ENCODE measurements at regions not wholly inside any gene's neighbourhood (a gene's known extent, or its start where the extent isn't known, plus 50 kb on each side); places are given as distances from the start of the nearest gene placed in this dataset.

DNA sequence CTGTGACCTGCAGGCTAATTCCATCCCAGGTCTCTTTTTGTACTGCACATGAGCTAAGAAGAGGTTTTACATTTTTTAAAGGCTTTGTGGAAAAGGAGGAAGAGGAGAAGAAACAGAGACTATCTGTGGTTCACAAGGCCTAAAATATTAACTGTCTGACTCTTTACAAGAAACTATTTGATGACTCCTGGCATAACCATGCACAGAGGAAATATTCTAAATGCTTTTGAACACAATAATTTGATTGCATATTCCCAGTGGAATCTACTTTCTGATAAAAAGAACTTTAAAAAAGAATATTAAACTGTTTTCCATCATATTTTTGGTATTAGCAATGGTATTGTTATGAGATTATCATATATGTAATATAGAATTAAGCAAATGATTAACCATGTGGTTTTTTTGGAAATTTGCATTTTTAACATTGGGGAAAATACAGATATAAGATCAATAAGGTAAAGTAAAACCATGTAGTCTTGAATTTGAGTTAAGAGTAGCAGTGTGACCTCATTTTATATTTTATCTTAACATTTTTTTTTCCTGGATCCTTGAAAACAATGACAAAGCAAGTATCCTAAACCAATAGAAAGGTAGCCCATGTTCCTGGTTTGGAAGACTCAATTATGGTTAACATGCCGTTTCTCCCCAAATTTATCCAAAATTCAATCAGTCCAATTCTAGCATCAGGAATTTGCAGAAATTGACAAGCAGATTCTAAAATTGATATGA is 251.0 kb downstream of the UQCRFS1 start:
- no peak for DNase-seq
- Histone ChIP-seq H3K4me3 (no peak overlapping the region), H3K27me3 (ENCODE audit: low read depth) (no peaks in the 10 kb centered on the region), H3K27ac (replicated peaks) (no peak overlapping the region), H3K36me3 (no peaks in the 10 kb centered on the region), H3K4me1 (peaks cover 12% of the 10 kb centered on the region), H3K9me3 (replicated peaks) (peaks cover 5% of the 10 kb centered on the region)
- intact Hi-C loops (cut with micrococcal nuclease) = no loop called here
- TF ChIP-seq, protein P1, sequence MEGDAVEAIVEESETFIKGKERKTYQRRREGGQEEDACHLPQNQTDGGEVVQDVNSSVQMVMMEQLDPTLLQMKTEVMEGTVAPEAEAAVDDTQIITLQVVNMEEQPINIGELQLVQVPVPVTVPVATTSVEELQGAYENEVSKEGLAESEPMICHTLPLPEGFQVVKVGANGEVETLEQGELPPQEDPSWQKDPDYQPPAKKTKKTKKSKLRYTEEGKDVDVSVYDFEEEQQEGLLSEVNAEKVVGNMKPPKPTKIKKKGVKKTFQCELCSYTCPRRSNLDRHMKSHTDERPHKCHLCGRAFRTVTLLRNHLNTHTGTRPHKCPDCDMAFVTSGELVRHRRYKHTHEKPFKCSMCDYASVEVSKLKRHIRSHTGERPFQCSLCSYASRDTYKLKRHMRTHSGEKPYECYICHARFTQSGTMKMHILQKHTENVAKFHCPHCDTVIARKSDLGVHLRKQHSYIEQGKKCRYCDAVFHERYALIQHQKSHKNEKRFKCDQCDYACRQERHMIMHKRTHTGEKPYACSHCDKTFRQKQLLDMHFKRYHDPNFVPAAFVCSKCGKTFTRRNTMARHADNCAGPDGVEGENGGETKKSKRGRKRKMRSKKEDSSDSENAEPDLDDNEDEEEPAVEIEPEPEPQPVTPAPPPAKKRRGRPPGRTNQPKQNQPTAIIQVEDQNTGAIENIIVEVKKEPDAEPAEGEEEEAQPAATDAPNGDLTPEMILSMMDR (IDR thresholded peaks at IDR 0.05; ENCODE audit: borderline replicate concordance) = no peak

DNA sequence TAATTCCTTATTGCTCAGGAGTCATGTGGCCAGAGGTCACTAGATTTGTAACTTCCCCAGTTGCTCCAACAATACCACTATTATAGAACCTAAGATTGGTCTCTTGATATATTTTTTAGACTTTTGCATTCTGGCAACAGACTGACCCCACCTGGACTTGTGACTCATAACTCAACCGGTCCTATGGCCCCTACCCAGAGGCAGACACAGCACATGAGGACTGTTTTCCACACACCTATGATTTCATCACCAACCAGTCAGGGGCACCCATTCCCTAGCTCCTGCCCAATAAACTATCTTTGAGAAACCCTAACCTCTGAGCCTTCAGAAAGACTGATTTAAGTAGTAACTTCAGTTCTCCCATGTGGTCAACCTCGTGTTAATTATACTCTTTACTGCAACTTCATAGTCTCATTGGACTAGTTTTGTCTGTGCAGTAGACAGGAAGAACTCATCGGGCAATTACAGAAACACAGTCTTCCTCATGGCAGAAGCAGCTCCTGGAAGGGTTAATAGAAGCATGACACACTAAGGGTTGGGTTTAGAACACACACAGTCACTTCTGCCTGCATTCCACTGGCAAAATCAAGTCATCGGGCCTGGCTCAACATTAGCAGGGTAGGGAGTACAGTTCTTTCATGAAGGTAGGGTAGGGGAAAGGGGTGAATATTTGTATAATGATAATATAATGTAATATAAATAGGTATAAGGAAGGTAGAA is 251.8 kb downstream of the UQCRFS1 start:
- Histone ChIP-seq H3K9me3 (replicated peaks) (peaks cover 5% of the 10 kb centered on the region), H3K27ac (replicated peaks) (no peak overlapping the region), H3K27me3 (ENCODE audit: low read depth) (no peaks in the 10 kb centered on the region), H3K36me3 (no peaks in the 10 kb centered on the region), H3K4me1 (peaks cover 6% of the 10 kb centered on the region), H3K4me3 (no peak overlapping the region)
- intact Hi-C loops (cut with micrococcal nuclease) = no loop called here
- DNase-seq = no peak
- TF ChIP-seq, protein P1 (IDR thresholded peaks at IDR 0.05; ENCODE audit: borderline replicate concordance) = no peak

DNA sequence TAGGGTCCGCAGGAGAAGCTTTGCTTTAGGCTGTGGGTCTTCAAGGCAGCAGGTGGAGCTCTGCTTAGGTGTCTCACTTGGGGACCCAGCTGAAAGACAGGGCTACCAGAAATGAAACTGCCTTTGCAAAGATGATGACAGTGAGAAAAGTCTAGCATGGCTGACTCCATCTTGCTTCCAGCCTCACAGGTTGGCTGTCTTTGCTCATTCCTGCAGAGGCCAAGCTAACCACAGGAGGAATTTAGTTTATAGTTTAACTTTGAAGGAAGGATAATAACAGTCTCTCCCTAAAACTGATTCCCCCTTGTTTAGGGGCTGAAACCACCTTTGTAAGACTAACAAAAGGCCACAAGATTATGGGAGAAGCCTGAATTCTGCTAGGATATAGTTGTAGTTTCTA is 252.4 kb downstream of the UQCRFS1 start:
- no peak for DNase-seq
- H3K9me3 ChIP-seq (replicated peaks) = peaks cover 5% of the 10 kb centered on the region
- H3K27ac ChIP-seq (replicated peaks) = no peak overlapping the region
- no peaks in the 10 kb centered on the region for H3K27me3 ChIP-seq (ENCODE audit: low read depth)
- no peaks in the 10 kb centered on the region for H3K36me3 ChIP-seq
- H3K4me3 ChIP-seq = no peak overlapping the region
- TF ChIP-seq, protein P1 (IDR thresholded peaks at IDR 0.05; ENCODE audit: borderline replicate concordance) = no peak
- H3K4me1 ChIP-seq = peaks cover 6% of the 10 kb centered on the region
- intact Hi-C loops (cut with micrococcal nuclease) = no loop called here

DNA sequence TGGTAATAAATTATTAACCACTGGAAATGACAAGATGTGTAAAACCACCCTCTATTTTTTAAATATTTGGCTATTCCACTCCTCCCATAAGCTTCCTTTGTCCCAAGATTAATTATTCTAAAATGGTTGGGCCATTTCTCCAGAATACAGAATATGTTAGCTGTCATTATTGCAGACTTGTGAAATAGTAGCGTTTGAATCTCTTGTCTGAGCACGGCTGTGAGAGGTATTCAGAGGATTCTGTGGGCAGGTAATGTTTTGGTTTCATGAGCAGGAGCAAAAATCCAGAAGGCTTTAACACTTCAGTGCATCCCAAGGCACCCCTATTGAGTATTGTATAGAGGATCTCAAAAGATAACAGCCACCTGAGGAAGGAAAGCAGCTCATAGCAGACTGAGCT is 256.0 kb downstream of the UQCRFS1 start:
- H3K36me3 ChIP-seq = no peaks in the 10 kb centered on the region
- H3K4me1 ChIP-seq = peaks cover 6% of the 10 kb centered on the region
- TF ChIP-seq, protein P1 (IDR thresholded peaks at IDR 0.05; ENCODE audit: borderline replicate concordance) = no peak
- H3K27ac ChIP-seq (replicated peaks) = no peak overlapping the region
- no peak overlapping the region for H3K4me3 ChIP-seq
- intact Hi-C loops (cut with micrococcal nuclease) = no loop called here
- H3K9me3 ChIP-seq (replicated peaks) = peaks cover 13% of the 10 kb centered on the region
- H3K27me3 ChIP-seq (ENCODE audit: low read depth) = no peaks in the 10 kb centered on the region
- DNase-seq = no peak

DNA sequence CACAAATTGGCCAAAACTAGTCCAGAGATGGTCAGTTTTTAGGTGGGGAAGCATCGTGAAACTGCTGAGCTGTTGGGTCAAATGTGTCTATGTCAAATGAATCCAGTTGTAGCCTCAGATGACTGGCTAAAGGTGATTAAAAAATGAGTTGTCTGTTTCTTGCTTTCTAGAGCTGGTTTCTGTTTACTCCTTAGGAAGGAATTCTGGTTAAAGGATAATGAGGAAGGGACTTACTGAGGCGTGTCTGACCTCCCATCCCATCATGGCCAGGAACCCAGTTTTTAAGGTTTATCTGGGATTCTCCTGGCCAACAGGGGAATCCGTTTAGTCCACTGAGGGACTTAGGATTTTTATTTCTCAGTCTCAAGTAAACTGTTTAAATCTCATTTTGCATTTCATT is 256.5 kb downstream of the UQCRFS1 start:
- Histone ChIP-seq H3K36me3 (no peaks in the 10 kb centered on the region), H3K4me1 (peaks cover 6% of the 10 kb centered on the region), H3K27me3 (ENCODE audit: low read depth) (no peaks in the 10 kb centered on the region), H3K9me3 (replicated peaks) (peaks cover 13% of the 10 kb centered on the region), H3K4me3 (no peak overlapping the region), H3K27ac (replicated peaks) (no peak overlapping the region)
- intact Hi-C loops (cut with micrococcal nuclease) = no loop called here
- TF ChIP-seq, protein P1 (IDR thresholded peaks at IDR 0.05; ENCODE audit: borderline replicate concordance) = no peak
- DNase-seq = no peak

Data from left ventricle myocardium inferior (tissue), 1 donor.